ENCODE measurements at regions not wholly inside any gene's neighbourhood (a gene's known extent, or its start where the extent isn't known, plus 50 kb on each side); places are given as distances from the start of the nearest gene placed in this dataset.

DNA sequence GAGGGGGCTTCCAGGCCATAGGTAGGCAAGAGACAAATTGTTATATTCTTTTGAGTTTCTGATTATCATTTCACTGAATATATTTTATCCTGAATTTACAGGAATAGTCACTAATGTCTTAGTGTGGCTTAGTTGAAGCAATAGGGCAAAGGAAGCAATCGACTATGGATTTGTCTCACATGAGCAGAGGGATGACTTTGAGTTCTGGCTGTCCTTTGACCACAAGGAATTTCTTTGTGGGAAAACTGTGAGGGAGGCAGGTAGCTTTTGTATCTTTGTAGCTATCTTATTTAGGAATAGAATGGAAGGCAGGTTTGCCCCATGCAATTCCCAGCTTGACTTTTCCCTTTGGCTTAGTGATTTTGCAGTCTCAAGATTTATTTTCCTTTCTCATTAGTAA is 207.3 kb upstream of the ANXA10 start:
- no peaks in the 10 kb centered on the region for H3K9me2 ChIP-seq (replicated peaks; ENCODE audit: low read depth, low read length)
- no peaks in the 10 kb centered on the region; the same call in 1 of the 2 replicates for H3K9me3 ChIP-seq (ENCODE audit: insufficient read depth, low read depth, low read length)
- H4K20me1 ChIP-seq (ENCODE audit: insufficient read depth, low read length, poor library complexity, severe bottlenecking): no peaks in the 10 kb centered on the region
- H3K9ac ChIP-seq (ENCODE audit: low read depth, low read length, poor library complexity, severe bottlenecking): no peak overlapping the region
- H3K4me1 ChIP-seq (ENCODE audit: insufficient read depth, low read length, poor library complexity, severe bottlenecking): no peaks in the 10 kb centered on the region
- no peaks in the 10 kb centered on the region for H3K27me3 ChIP-seq (ENCODE audit: insufficient read depth, low read length, poor library complexity, severe bottlenecking)
- no peak overlapping the region for H3K4me3 ChIP-seq (ENCODE audit: low read length, poor library complexity, severe bottlenecking)
- TF ChIP-seq, protein P1, sequence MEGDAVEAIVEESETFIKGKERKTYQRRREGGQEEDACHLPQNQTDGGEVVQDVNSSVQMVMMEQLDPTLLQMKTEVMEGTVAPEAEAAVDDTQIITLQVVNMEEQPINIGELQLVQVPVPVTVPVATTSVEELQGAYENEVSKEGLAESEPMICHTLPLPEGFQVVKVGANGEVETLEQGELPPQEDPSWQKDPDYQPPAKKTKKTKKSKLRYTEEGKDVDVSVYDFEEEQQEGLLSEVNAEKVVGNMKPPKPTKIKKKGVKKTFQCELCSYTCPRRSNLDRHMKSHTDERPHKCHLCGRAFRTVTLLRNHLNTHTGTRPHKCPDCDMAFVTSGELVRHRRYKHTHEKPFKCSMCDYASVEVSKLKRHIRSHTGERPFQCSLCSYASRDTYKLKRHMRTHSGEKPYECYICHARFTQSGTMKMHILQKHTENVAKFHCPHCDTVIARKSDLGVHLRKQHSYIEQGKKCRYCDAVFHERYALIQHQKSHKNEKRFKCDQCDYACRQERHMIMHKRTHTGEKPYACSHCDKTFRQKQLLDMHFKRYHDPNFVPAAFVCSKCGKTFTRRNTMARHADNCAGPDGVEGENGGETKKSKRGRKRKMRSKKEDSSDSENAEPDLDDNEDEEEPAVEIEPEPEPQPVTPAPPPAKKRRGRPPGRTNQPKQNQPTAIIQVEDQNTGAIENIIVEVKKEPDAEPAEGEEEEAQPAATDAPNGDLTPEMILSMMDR (conservative IDR thresholded peaks at IDR 0.05; ENCODE audit: low read length): no peak
- TF ChIP-seq EZH2phosphoT487 (IDR thresholded peaks at IDR 0.05; ENCODE audit: borderline replicate concordance): no peak
- no peak overlapping the region for H3K4me2 ChIP-seq (ENCODE audit: low read depth, low read length, poor library complexity, severe bottlenecking)
- H2AFZ ChIP-seq (ENCODE audit: low read length): no peak overlapping the region
- no peaks in the 10 kb centered on the region for H3K79me2 ChIP-seq (ENCODE audit: insufficient read depth, low read length)
- H3F3A ChIP-seq (ENCODE audit: low read depth): no peaks in the 10 kb centered on the region
- no peaks in the 10 kb centered on the region for H3K36me3 ChIP-seq (ENCODE audit: insufficient read depth, low read length)

GRCh38 chr4:167885872-167886271 is 206.5 kb upstream of the ANXA10 start:
- H3K4me2 ChIP-seq (ENCODE audit: low read depth, low read length, poor library complexity, severe bottlenecking): no peak overlapping the region
- H2AFZ ChIP-seq (ENCODE audit: low read length): no peak overlapping the region
- no peak for TF ChIP-seq EZH2phosphoT487 (IDR thresholded peaks at IDR 0.05; ENCODE audit: borderline replicate concordance)
- TF ChIP-seq, protein P1 (conservative IDR thresholded peaks at IDR 0.05; ENCODE audit: low read length): no peak
- H3F3A ChIP-seq (ENCODE audit: low read depth): no peaks in the 10 kb centered on the region
- H3K9ac ChIP-seq (ENCODE audit: low read depth, low read length, poor library complexity, severe bottlenecking): no peak overlapping the region
- H3K9me2 ChIP-seq (replicated peaks; ENCODE audit: low read depth, low read length): no peaks in the 10 kb centered on the region
- H3K4me3 ChIP-seq (ENCODE audit: low read length, poor library complexity, severe bottlenecking): no peak overlapping the region
- H3K4me1 ChIP-seq (ENCODE audit: insufficient read depth, low read length, poor library complexity, severe bottlenecking): no peaks in the 10 kb centered on the region
- H4K20me1 ChIP-seq (ENCODE audit: insufficient read depth, low read length, poor library complexity, severe bottlenecking): no peaks in the 10 kb centered on the region
- no peaks in the 10 kb centered on the region; the same call in 1 of the 2 replicates for H3K9me3 ChIP-seq (ENCODE audit: insufficient read depth, low read depth, low read length)
- H3K36me3 ChIP-seq (ENCODE audit: insufficient read depth, low read length): no peaks in the 10 kb centered on the region
- H3K79me2 ChIP-seq (ENCODE audit: insufficient read depth, low read length): no peaks in the 10 kb centered on the region
- H3K27me3 ChIP-seq (ENCODE audit: insufficient read depth, low read length, poor library complexity, severe bottlenecking): no peaks in the 10 kb centered on the region

- Histone ChIP-seq H3K9me2 (replicated peaks; ENCODE audit: low read depth, low read length) (no peaks in the 10 kb centered on the region), H3F3A (ENCODE audit: low read depth) (no peaks in the 10 kb centered on the region), H3K9ac (ENCODE audit: low read depth, low read length, poor library complexity, severe bottlenecking) (no peak overlapping the region), H4K20me1 (ENCODE audit: insufficient read depth, low read length, poor library complexity, severe bottlenecking) (no peaks in the 10 kb centered on the region), H3K36me3 (ENCODE audit: insufficient read depth, low read length) (no peaks in the 10 kb centered on the region), H3K27me3 (ENCODE audit: insufficient read depth, low read length, poor library complexity, severe bottlenecking) (no peaks in the 10 kb centered on the region), H3K9me3 (ENCODE audit: insufficient read depth, low read depth, low read length) (no peaks in the 10 kb centered on the region; the same call in 1 of the 2 replicates), H3K79me2 (ENCODE audit: insufficient read depth, low read length) (no peaks in the 10 kb centered on the region), H3K4me1 (ENCODE audit: insufficient read depth, low read length, poor library complexity, severe bottlenecking) (no peaks in the 10 kb centered on the region), H2AFZ (ENCODE audit: low read length) (no peak overlapping the region), H3K4me3 (ENCODE audit: low read length, poor library complexity, severe bottlenecking) (no peak overlapping the region), H3K4me2 (ENCODE audit: low read depth, low read length, poor library complexity, severe bottlenecking) (no peak overlapping the region)
- TF ChIP-seq, protein P1 (conservative IDR thresholded peaks at IDR 0.05; ENCODE audit: low read length): no peak
- TF ChIP-seq EZH2phosphoT487 (IDR thresholded peaks at IDR 0.05; ENCODE audit: borderline replicate concordance): no peak
These were observed 204.6 kb upstream of the ANXA10 start for GRCh38 chr4:167887726-167888125.
